Esophagus muscularis mucosa (tissue), 4 donors: ENCODE measurements at regions not wholly inside any gene's neighbourhood (a gene's known extent, or its start where the extent isn't known, plus 50 kb on each side); places are given as distances from the start of the nearest gene placed in this dataset.

ENCODE experiments used
- CTCF ChIP-seq, 3 experiments: fragments of 200-600 bp in 2 of 3; fragments of 450-650 bp in 1 of 3; sonication (generic) in 2 of 3; IDR thresholded peaks; one replicate each; pipeline ENCODE4 v1.5.1; 2017 to 2019; ENCODE audit warnings: antibody characterized with exemption in 3 of 3, mild to moderate bottlenecking in 2 of 3, moderate library complexity in 1 of 3
- EP300 ChIP-seq: sonication (generic); formaldehyde crosslinking; IDR thresholded peaks from one replicate; pipeline ENCODE4 v1.6.1; 2017; ENCODE audit warnings: antibody characterized with exemption
- POLR2A ChIP-seq: fragments of 450-650 bp; IDR thresholded peaks from one replicate; pipeline ENCODE4 v1.6.1; 2017; ENCODE audit warnings: antibody characterized with exemption, moderate library complexity, mild to moderate bottlenecking, low read depth

DNA sequence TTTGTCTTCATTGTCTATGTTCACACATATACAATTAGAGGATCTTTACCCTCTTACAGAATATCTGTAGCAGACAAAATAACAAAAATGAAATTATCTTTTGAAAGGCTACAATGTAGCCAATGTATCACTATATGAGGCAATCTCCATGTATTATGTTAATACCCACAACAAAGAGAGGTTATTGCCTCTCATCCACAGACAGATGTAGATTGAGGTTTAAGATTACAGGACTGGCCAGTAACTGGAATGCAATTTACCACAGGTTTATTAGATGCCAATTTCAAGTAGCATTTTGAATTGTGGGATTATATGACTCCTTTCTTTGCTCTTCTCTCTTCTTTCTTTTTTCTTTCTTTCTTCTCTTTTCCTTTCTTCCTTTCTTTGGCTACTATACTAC is 242.6 kb downstream of the ANKRD50 start:
- TF ChIP-seq CTCF (IDR thresholded peaks at IDR 0.05) (no peak), EP300 (no peak), POLR2A (no peak)
